Psoas muscle (tissue), 7 donors: ENCODE measurements at regions not wholly inside any gene's neighbourhood (a gene's known extent, or its start where the extent isn't known, plus 50 kb on each side); places are given as distances from the start of the nearest gene placed in this dataset.
"Not testable (repeated sequence)": the region's sequence is repeated elsewhere in the genome, so short reads cannot be mapped to it uniquely, and the experiment has no call there.

Source experiments
- ATAC-seq, 4 donors: fragments of 200-7000 bp; cut with Tn5 transposase; one replicate each; pipeline ENCODE4 v1.9.1; 2020; ENCODE audit warnings: moderate library complexity in 3 of 4, mild to moderate bottlenecking in 2 of 4
- DNase-seq, 2 donors: peaks; one replicate each; pipeline ENCODE4 v3.0.0-alpha.2; 2020
- H3K27ac ChIP-seq: fragments of 200-600 bp; one replicate; pipeline ENCODE4 v1.8.0; 2022
- H3K27me3 ChIP-seq, 3 donors: fragments of 200-600 bp in 1 of 3; one replicate each; pipeline versions ENCODE4 v1.6.1 to v1.8.0; 2013 to 2022; ENCODE audit warnings: low read length in 2 of 3, mild to moderate bottlenecking in 2 of 3, moderate library complexity in 1 of 3; ENCODE audit not compliant: insufficient read depth in 3 of 3
- H3K36me3 ChIP-seq, 2 donors: fragments of 200-600 bp in 1 of 2; one replicate each; pipeline versions ENCODE4 v1.6.1 to v1.8.0; 2013 to 2022; ENCODE audit warnings: low read depth in 1 of 2, mild to moderate bottlenecking in 1 of 2, moderate library complexity in 1 of 2; ENCODE audit not compliant: insufficient read depth in 1 of 2
- H3K4me1 ChIP-seq: fragments of 200-600 bp; one replicate; pipeline ENCODE4 v1.8.0; 2022
- H3K4me3 ChIP-seq: fragments of 200-600 bp; one replicate; pipeline ENCODE4 v1.8.0; 2022; ENCODE audit warnings: mild to moderate bottlenecking
- H3K9me3 ChIP-seq: fragments of 200-600 bp; one replicate; pipeline ENCODE4 v1.8.0; 2022
- CTCF ChIP-seq: fragments of 200-600 bp; IDR thresholded peaks from one replicate; pipeline ENCODE4 v1.8.0; 2022; ENCODE audit warnings: antibody characterized with exemption
- WGBS, 3 donors: extraction: QIAGEN DNeasy Blood & Tissue Kit; methylation state at CpG; one replicate each; pipeline versions ENCODE4 v1.1.6 to v1.1.7; 2013; 5-methylcytosine and 5-hydroxymethylcytosine counted together
- intact Hi-C, 2 donors: fragments of 100-400 bp; cut with DNase I; formaldehyde crosslinking; loops; one replicate each; pipeline versions ENCODE4 v1.11.0 to v1.14.2; 2022
- donor health status: healthy with polysubstance abuse.
- donor health status: DM: no; HTN: no; CAD: no; lungs with moderate emphysema.
- donor health status: Bipolar disorder and iron deficiency.
- donor health status: healthy.
- donor health status: DM: yes; HTN: yes; CAD: no.
- donor health status: DM: no; HTN: no; CAD: no.
- donor health status: DM: yes; HTN: yes; CAD: no.

GRCh38 chr5:163135849-163136248, 301.5 kb upstream of the CCNG1 start:
- no peak for TF ChIP-seq CTCF
- H3K4me3 ChIP-seq = no peak overlapping the region
- H3K27me3 ChIP-seq = no peaks in the 10 kb centered on the region
- no peak overlapping the region for H3K27ac ChIP-seq
- 72 to 82% (median 72%) methylated on average over 2 of the region's 2 CpGs for WGBS, 3 donors
- intact Hi-C loops = no loop called here
- no peaks in the 10 kb centered on the region for H3K9me3 ChIP-seq
- DNase-seq (no peak), ATAC-seq (no peak)
- no peaks in the 10 kb centered on the region for H3K36me3 ChIP-seq
- H3K4me1 ChIP-seq = no peaks in the 10 kb centered on the region

GRCh38 chr5:163161512-163161911, 275.9 kb upstream of the CCNG1 start:
- no peak for DNase-seq
- no peak overlapping the region for H3K4me3 ChIP-seq
- H3K27me3 ChIP-seq = no peaks in the 10 kb centered on the region
- no peak for TF ChIP-seq CTCF
- no peaks in the 10 kb centered on the region for H3K4me1 ChIP-seq
- no peaks in the 10 kb centered on the region for H3K9me3 ChIP-seq
- H3K36me3 ChIP-seq = no peaks in the 10 kb centered on the region
- ATAC-seq = no peak
- H3K27ac ChIP-seq = no peak overlapping the region
- intact Hi-C loops = no loop called here

GRCh38 chr5:163162645-163163044, 274.8 kb upstream of the CCNG1 start:
- intact Hi-C loops = no loop called here
- Histone ChIP-seq H3K36me3 (no peaks in the 10 kb centered on the region), H3K9me3 (no peaks in the 10 kb centered on the region), H3K4me1 (no peaks in the 10 kb centered on the region), H3K27me3 (no peaks in the 10 kb centered on the region), H3K4me3 (no peak overlapping the region), H3K27ac (no peak overlapping the region)
- ATAC-seq = no peak
- WGBS, 3 donors = 63 to 70% (median 63%) methylated on average over 3 of the region's 3 CpGs
- DNase-seq = no peak
- TF ChIP-seq CTCF = no peak

- ATAC-seq = no peak
- Histone ChIP-seq H3K36me3 (no peaks in the 10 kb centered on the region), H3K27ac (no peak overlapping the region), H3K9me3 (no peaks in the 10 kb centered on the region), H3K4me1 (no peaks in the 10 kb centered on the region), H3K4me3 (no peak overlapping the region), H3K27me3 (no peaks in the 10 kb centered on the region)
- intact Hi-C loops = no loop called here
- WGBS, 3 donors = 52 to 61% (median 55%) methylated on average over 2 of the region's 2 CpGs
- no peak for TF ChIP-seq CTCF
- no peak for DNase-seq
Measured at GRCh38 chr5:163163858-163164257, 273.5 kb upstream of the CCNG1 start.

- no peaks in the 10 kb centered on the region for H3K36me3 ChIP-seq
- H3K4me1 ChIP-seq = no peaks in the 10 kb centered on the region
- intact Hi-C loops = no loop called here
- 88 to 91% (median 89%) methylated on average over 10 of the region's 10 CpGs for WGBS, 3 donors
- H3K4me3 ChIP-seq = no peak overlapping the region
- no peaks in the 10 kb centered on the region for H3K9me3 ChIP-seq
- H3K27me3 ChIP-seq = no peaks in the 10 kb centered on the region
- ATAC-seq = no peak
- no peak overlapping the region for H3K27ac ChIP-seq
- no peak for TF ChIP-seq CTCF
- DNase-seq = no peak
Measured at GRCh38 chr5:163165277-163165676, 272.1 kb upstream of the CCNG1 start.

- H3K4me1 ChIP-seq, H3K4me3 ChIP-seq, H3K27me3 ChIP-seq, intact Hi-C loops, DNase-seq, H3K36me3 ChIP-seq, H3K9me3 ChIP-seq, ATAC-seq, H3K27ac ChIP-seq: not testable (repeated sequence)
- WGBS, 3 donors = 74 to 82% (median 75%) methylated on average over 3 of the region's 3 CpGs
Measured at GRCh38 chr5:163170161-163170560, 267.2 kb upstream of the CCNG1 start.
